ENCODE measurements at regions not wholly inside any gene's neighbourhood (a gene's known extent, or its start where the extent isn't known, plus 50 kb on each side); places are given as distances from the start of the nearest gene placed in this dataset.
A peak's percentile ranks its signal among the peaks of the same experiment; 100 is the strongest.

- Histone ChIP-seq H3K4me3 (no peak overlapping the region), H3K27me3 (no peaks in the 10 kb centered on the region), H3K27ac (no peak overlapping the region), H3K4me1 (peaks cover 0 to 5% (median 0%) of the 10 kb centered on the region in 4 donors), H3K9me3 (no peaks in the 10 kb centered on the region), H3K36me3 (no peaks in the 10 kb centered on the region)
- WGBS, 5 donors, result 71 to 89% (median 82%) methylated on average over 1 of the region's 1 CpG
- DNase-seq, result no peak
- intact Hi-C loops (cut with DNase I; ENCODE audit: low total_unique reads), result no loop called here
- TF ChIP-seq CTCF (IDR thresholded peaks at IDR 0.05) (no peak), EP300 (IDR thresholded peaks at IDR 0.05) (no peak), POLR2AphosphoS5 (IDR thresholded peaks at IDR 0.05) (no peak), POLR2A (IDR thresholded peaks at IDR 0.05) (no peak)
Measured at GRCh38 chr20:4373454-4373853, 124.4 kb upstream of the ADRA1D start.

GRCh38 chr20:4371623-4372251, 122.7 kb upstream of the ADRA1D start:
- Histone ChIP-seq H3K36me3 (no peaks in the 10 kb centered on the region), H3K9me3 (no peaks in the 10 kb centered on the region), H3K4me3 (no peak overlapping the region), H3K27ac (no peak overlapping the region), H3K27me3 (no peaks in the 10 kb centered on the region), H3K4me1 (peaks cover 0 to 5% (median 0%) of the 10 kb centered on the region in 4 donors)
- DNase-seq, result peak in 1 of 2 donors; percentile 9
- intact Hi-C loops (cut with DNase I; ENCODE audit: low total_unique reads), result no loop called here
- TF ChIP-seq POLR2AphosphoS5 (IDR thresholded peaks at IDR 0.05) (no peak), EP300 (IDR thresholded peaks at IDR 0.05) (no peak), CTCF (IDR thresholded peaks at IDR 0.05) (no peak), POLR2A (IDR thresholded peaks at IDR 0.05) (no peak)
- 65 to 74% (median 70%) methylated on average over 2 of the region's 2 CpGs for WGBS, 5 donors

GRCh38 chr20:4370851-4371250, 121.8 kb upstream of the ADRA1D start:
- Histone ChIP-seq H3K9me3 (no peaks in the 10 kb centered on the region), H3K4me3 (no peak overlapping the region), H3K27me3 (no peaks in the 10 kb centered on the region), H3K4me1 (peaks cover 0 to 5% (median 0%) of the 10 kb centered on the region in 4 donors), H3K36me3 (no peaks in the 10 kb centered on the region), H3K27ac (no peak overlapping the region)
- intact Hi-C loops (cut with DNase I; ENCODE audit: low total_unique reads), result no loop called here
- no peak for DNase-seq
- TF ChIP-seq POLR2A (IDR thresholded peaks at IDR 0.05) (no peak), EP300 (IDR thresholded peaks at IDR 0.05) (no peak), POLR2AphosphoS5 (IDR thresholded peaks at IDR 0.05) (no peak), CTCF (IDR thresholded peaks at IDR 0.05) (no peak)
- 74 to 84% (median 74%) methylated on average over 2 of the region's 2 CpGs for WGBS, 5 donors

GRCh38 chr20:4369798-4370124, 120.7 kb upstream of the ADRA1D start:
- H3K36me3 ChIP-seq, result no peaks in the 10 kb centered on the region
- intact Hi-C loops (cut with DNase I; ENCODE audit: low total_unique reads), result no loop called here
- no peak overlapping the region for H3K27ac ChIP-seq
- no peak for TF ChIP-seq CTCF (IDR thresholded peaks at IDR 0.05)
- no peak for TF ChIP-seq POLR2A (IDR thresholded peaks at IDR 0.05)
- no peak for TF ChIP-seq EP300 (IDR thresholded peaks at IDR 0.05)
- TF ChIP-seq POLR2AphosphoS5 (IDR thresholded peaks at IDR 0.05), result no peak
- no peaks in the 10 kb centered on the region for H3K27me3 ChIP-seq
- H3K9me3 ChIP-seq, result no peaks in the 10 kb centered on the region
- DNase-seq, result peak in 1 of 2 donors; percentile 4
- H3K4me3 ChIP-seq, result no peak overlapping the region
- WGBS, 5 donors, result 44 to 73% (median 66%) methylated on average over 6 of the region's 6 CpGs
- H3K4me1 ChIP-seq, result peaks cover 0 to 5% (median 0%) of the 10 kb centered on the region in 4 donors
